ENCODE measurements at regions not wholly inside any gene's neighbourhood (a gene's known extent, or its start where the extent isn't known, plus 50 kb on each side); places are given as distances from the start of the nearest gene placed in this dataset.

DNA sequence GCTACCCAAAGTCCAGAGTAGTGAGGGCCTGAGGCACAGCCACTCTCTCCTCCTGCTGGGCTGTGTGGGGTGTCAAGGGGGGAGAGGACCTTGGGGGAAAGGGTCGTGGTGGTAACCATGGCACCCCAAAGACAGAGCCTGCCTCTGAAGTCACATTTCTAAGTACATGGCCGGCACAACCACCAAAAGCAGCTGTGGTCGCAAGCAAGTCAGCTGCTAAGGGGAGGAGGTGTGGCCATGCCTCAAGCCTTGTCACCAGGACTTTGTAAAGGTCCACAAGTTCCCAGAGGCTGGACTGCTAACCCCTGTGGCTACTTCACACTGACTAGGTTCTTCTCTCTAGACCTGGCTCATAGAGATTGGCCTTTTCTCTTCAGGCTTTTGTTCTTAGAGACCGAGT lies 310.6 kb downstream of the LMX1A start:
- intact Hi-C loops (cut with DNase I) = no loop called here
- H3K27me3 ChIP-seq = no peaks in the 10 kb centered on the region
- DNase-seq (ENCODE audit: extremely low spot score) = no peak
- H3K4me3 ChIP-seq = no peak overlapping the region
- WGBS = 89% methylated on average over 4 of the region's 4 CpGs
- no peak for TF ChIP-seq POLR2AphosphoS5 (IDR thresholded peaks at IDR 0.05)
- TF ChIP-seq, protein P1, sequence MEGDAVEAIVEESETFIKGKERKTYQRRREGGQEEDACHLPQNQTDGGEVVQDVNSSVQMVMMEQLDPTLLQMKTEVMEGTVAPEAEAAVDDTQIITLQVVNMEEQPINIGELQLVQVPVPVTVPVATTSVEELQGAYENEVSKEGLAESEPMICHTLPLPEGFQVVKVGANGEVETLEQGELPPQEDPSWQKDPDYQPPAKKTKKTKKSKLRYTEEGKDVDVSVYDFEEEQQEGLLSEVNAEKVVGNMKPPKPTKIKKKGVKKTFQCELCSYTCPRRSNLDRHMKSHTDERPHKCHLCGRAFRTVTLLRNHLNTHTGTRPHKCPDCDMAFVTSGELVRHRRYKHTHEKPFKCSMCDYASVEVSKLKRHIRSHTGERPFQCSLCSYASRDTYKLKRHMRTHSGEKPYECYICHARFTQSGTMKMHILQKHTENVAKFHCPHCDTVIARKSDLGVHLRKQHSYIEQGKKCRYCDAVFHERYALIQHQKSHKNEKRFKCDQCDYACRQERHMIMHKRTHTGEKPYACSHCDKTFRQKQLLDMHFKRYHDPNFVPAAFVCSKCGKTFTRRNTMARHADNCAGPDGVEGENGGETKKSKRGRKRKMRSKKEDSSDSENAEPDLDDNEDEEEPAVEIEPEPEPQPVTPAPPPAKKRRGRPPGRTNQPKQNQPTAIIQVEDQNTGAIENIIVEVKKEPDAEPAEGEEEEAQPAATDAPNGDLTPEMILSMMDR (IDR thresholded peaks at IDR 0.05) = no peak
- no peak for TF ChIP-seq EP300 (IDR thresholded peaks at IDR 0.05)
- TF ChIP-seq POLR2A (IDR thresholded peaks at IDR 0.05; ENCODE audit: low read depth) = no peak
- no peak overlapping the region for H3K27ac ChIP-seq (replicated peaks in 1 of 4)
- H3K36me3 ChIP-seq = no peaks in the 10 kb centered on the region
- no peaks in the 10 kb centered on the region for H3K9me3 ChIP-seq
- no peaks in the 10 kb centered on the region for H3K4me1 ChIP-seq

DNA sequence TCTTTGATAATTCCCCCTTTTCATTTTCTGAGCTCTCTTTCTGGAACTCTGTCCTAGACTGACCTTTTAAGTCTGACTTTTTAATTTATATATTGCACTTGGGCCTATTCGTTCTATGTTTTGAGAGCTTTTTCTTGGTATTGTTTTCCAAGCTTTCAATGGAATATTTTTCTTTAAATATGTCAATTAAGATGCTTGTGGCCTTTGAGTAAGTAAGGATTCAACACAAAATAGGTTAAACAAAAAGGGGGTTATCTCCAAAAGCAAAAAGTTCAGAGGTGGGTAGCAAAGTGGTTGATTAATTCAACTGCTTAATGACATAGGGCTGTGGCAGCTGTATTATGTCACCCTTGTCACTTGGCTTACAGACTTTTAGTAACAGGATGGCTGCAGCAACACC lies 315.9 kb downstream of the LMX1A start:
- H3K4me1 ChIP-seq = no peaks in the 10 kb centered on the region
- H3K36me3 ChIP-seq = no peaks in the 10 kb centered on the region
- no peak overlapping the region for H3K4me3 ChIP-seq
- no peaks in the 10 kb centered on the region for H3K27me3 ChIP-seq
- intact Hi-C loops (cut with DNase I) = no loop called here
- WGBS = 69% methylated on average over 1 of the region's 1 CpG
- DNase-seq (ENCODE audit: extremely low spot score) = no peak
- H3K27ac ChIP-seq (replicated peaks in 1 of 4) = no peak overlapping the region
- no peak for TF ChIP-seq POLR2AphosphoS5 (IDR thresholded peaks at IDR 0.05)
- no peak for TF ChIP-seq POLR2A (IDR thresholded peaks at IDR 0.05; ENCODE audit: low read depth)
- TF ChIP-seq EP300 (IDR thresholded peaks at IDR 0.05) = no peak
- TF ChIP-seq, protein P1 (IDR thresholded peaks at IDR 0.05) = no peak
- no peaks in the 10 kb centered on the region for H3K9me3 ChIP-seq

DNA sequence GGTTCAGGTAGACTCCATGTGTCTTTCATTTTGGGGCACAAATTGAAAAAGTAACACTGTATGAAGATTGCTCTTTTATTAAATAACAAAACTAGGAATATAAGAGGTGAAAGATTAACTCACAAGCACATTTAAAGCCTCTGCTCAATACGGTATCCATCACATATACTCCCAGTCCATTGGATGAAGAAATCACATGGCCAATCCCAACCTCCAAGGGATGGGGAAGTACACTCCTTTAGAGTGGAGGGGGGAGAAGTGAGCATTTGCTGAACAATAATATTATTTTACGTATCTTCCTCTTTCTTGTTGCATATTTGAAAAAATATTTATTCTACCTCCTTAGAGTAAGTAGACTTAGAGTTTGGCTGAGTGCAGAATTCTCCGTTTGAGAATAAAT lies 316.5 kb downstream of the LMX1A start:
- no peaks in the 10 kb centered on the region for H3K9me3 ChIP-seq
- no peaks in the 10 kb centered on the region for H3K36me3 ChIP-seq
- intact Hi-C loops (cut with DNase I) = no loop called here
- TF ChIP-seq EP300 (IDR thresholded peaks at IDR 0.05) = no peak
- TF ChIP-seq POLR2A (IDR thresholded peaks at IDR 0.05; ENCODE audit: low read depth) = no peak
- no peak for TF ChIP-seq POLR2AphosphoS5 (IDR thresholded peaks at IDR 0.05)
- TF ChIP-seq, protein P1 (IDR thresholded peaks at IDR 0.05) = no peak
- WGBS = 86% methylated on average over 3 of the region's 3 CpGs
- no peaks in the 10 kb centered on the region for H3K4me1 ChIP-seq
- H3K27ac ChIP-seq (replicated peaks in 1 of 4) = no peak overlapping the region
- DNase-seq (ENCODE audit: extremely low spot score) = no peak
- no peak overlapping the region for H3K4me3 ChIP-seq
- H3K27me3 ChIP-seq = no peaks in the 10 kb centered on the region

DNA sequence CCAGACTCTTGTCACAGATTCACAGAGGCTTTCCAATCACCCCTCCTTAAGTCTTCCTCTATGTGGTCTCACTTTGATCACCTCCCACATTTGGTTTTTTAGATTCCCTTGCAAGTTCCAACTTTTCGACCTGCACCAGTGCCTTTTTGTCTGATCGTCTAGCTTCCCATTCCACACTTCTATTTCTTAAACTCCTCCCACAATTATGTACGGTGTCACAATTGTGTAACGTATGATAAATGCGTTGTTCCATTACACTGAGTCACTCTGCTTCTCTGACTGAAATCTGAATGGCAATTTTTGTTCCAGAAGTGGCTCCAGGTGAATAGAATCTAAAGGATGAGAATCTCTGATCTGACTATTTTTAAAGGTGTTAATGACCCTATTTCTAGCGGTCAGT lies 320.1 kb downstream of the LMX1A start:
- 89% methylated on average over 6 of the region's 6 CpGs for WGBS
- H3K4me1 ChIP-seq = no peaks in the 10 kb centered on the region
- H3K9me3 ChIP-seq = no peaks in the 10 kb centered on the region
- H3K4me3 ChIP-seq = no peak overlapping the region
- H3K27me3 ChIP-seq = no peaks in the 10 kb centered on the region
- TF ChIP-seq, protein P1 (IDR thresholded peaks at IDR 0.05) = no peak
- no peak for TF ChIP-seq POLR2AphosphoS5 (IDR thresholded peaks at IDR 0.05)
- no peak for TF ChIP-seq EP300 (IDR thresholded peaks at IDR 0.05)
- no peak for TF ChIP-seq POLR2A (IDR thresholded peaks at IDR 0.05; ENCODE audit: low read depth)
- no peak overlapping the region for H3K27ac ChIP-seq (replicated peaks in 1 of 4)
- no peaks in the 10 kb centered on the region for H3K36me3 ChIP-seq
- intact Hi-C loops (cut with DNase I) = no loop called here
- DNase-seq (ENCODE audit: extremely low spot score) = no peak

DNA sequence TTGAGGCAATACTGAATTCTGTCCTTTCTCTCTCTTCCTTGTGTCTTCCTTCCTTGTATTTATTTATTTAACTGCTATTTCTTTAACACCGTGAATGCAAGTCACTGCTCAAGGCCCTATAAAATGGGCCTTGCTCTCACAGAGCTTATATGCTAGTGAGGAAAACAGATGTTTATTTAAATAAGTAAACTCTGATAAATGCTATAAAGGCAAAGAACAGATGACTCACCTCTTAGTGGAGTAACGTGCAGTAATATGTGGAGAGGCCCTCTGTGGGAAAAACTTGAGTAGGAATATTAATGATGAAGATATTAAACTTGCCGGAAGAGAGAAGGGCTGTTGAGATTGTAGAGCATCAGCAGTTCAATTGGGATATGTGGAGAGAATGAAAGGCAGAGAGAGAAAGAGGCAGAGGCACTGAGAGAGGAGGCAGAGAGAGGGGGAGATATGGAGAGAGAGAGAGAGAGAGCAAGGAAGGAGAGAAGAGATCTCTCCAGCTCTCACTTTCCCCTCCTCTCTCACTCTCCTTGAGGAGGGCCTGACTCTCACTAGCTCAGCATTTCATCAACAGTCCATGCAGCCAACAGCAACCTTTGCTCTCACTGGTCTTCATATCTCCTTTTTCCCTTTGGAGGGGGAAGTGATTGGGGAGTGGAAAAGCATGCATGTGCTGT lies 322.2 kb downstream of the LMX1A start:
- Histone ChIP-seq H3K27ac (replicated peaks in 1 of 4) (no peak overlapping the region), H3K36me3 (no peaks in the 10 kb centered on the region), H3K4me1 (no peaks in the 10 kb centered on the region), H3K27me3 (no peaks in the 10 kb centered on the region), H3K4me3 (no peak overlapping the region), H3K9me3 (no peaks in the 10 kb centered on the region)
- intact Hi-C loops (cut with DNase I) = no loop called here
- TF ChIP-seq EP300 (IDR thresholded peaks at IDR 0.05) = no peak
- no peak for TF ChIP-seq POLR2AphosphoS5 (IDR thresholded peaks at IDR 0.05)
- TF ChIP-seq, protein P1 (IDR thresholded peaks at IDR 0.05) = no peak
- TF ChIP-seq POLR2A (IDR thresholded peaks at IDR 0.05; ENCODE audit: low read depth) = no peak
- WGBS = 65% methylated on average over 3 of the region's 3 CpGs
- DNase-seq (ENCODE audit: extremely low spot score) = no peak

Data from esophagus muscularis mucosa (tissue), 4 donors.